ENCODE measurements at regions not wholly inside any gene's neighbourhood (a gene's known extent, or its start where the extent isn't known, plus 50 kb on each side); places are given as distances from the start of the nearest gene placed in this dataset.

- TF ChIP-seq FOSL1 (IDR thresholded peaks at IDR 0.05; ENCODE audit: insufficient read depth, low read depth, low read length) (no peak), SIN3A (conservative IDR thresholded peaks at IDR 0.05 in 1 of 2, IDR thresholded peaks at IDR 0.05 in 1 of 2; ENCODE audit: low read depth in 1 of 2, low read length in 2 of 2) (no peak), HDAC2 (IDR thresholded peaks at IDR 0.05; ENCODE audit: borderline replicate concordance in 1 of 2, low read depth in 2 of 2, low read length in 2 of 2) (no peak), NANOG (IDR thresholded peaks at IDR 0.05; ENCODE audit: insufficient read depth, low read depth, low read length, poor library complexity, severe bottlenecking) (no peak), SRF (IDR thresholded peaks at IDR 0.05; ENCODE audit: low read depth, low read length) (no peak), POLR2A (IDR thresholded peaks at IDR 0.05; ENCODE audit: control extremely low read depth in 1 of 2, low read depth in 2 of 2, low read length in 2 of 2) (no peak), PHF8 (conservative IDR thresholded peaks at IDR 0.05; ENCODE audit: low read depth, low read length) (no peak), EZH2 (IDR thresholded peaks at IDR 0.05; ENCODE audit: low read depth, low read length, severe bottlenecking) (no peak), CBX8 (IDR thresholded peaks at IDR 0.05; ENCODE audit: borderline replicate concordance, low read depth, low read length) (no peak), CEBPB (IDR thresholded peaks at IDR 0.05; ENCODE audit: low read depth, low read length) (no peak), POLR2AphosphoS5 (IDR thresholded peaks at IDR 0.05; ENCODE audit: low read depth, low read length) (no peak), RFX5 (IDR thresholded peaks at IDR 0.05; ENCODE audit: borderline replicate concordance, low read depth, low read length) (no peak), TAF7 (optimal IDR thresholded peaks at IDR 0.05; ENCODE audit: borderline replicate concordance, low read depth, low read length) (no peak), GTF2F1 (IDR thresholded peaks at IDR 0.05; ENCODE audit: borderline replicate concordance, low read depth, low read length) (no peak), ASH2L (IDR thresholded peaks at IDR 0.05; ENCODE audit: low read length) (no peak), CBX5 (IDR thresholded peaks at IDR 0.05; ENCODE audit: low read depth, low read length) (no peak), BACH1 (IDR thresholded peaks at IDR 0.05; ENCODE audit: low read length) (no peak), JUN (IDR thresholded peaks at IDR 0.05; ENCODE audit: low read depth, low read length) (no peak)
Measured at GRCh38 chr3:20865803-20866202, 679.8 kb upstream of the SGO1 start (continued).
